ENCODE measurements at regions not wholly inside any gene's neighbourhood (a gene's known extent, or its start where the extent isn't known, plus 50 kb on each side); places are given as distances from the start of the nearest gene placed in this dataset.

DNA sequence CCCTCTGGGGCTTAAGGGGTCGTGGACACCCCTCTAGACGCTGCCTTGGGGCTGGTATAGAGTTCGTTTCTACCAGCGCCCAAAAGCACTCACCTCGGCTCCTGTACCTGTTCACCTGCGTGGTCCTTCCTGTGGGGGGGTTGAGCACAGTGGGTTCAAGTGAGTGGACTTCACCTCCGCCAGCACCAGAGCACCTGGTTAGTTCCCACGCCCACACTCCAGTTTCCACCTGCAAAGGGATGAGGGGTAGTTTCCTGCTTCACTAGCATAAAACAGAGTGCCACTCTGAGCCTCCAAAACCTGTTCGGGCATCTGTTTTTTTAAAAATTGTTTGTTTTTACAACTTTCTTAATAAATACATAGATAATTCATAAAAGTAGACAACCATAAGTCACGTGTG is 64.5 kb upstream of the SIPA1L2 start:
- no peak overlapping the region for H3K9ac ChIP-seq
- WGBS, 2 experiments (ENCODE audit: low coverage in 1 of 2, low lambda C conversion rate in 2 of 2, missing lambda C conversion rate in 2 of 2): 76 to 77% methylated on average over 10 of the region's 10 CpGs
- H3K9me3 ChIP-seq (ENCODE audit: low read depth): no peaks in the 10 kb centered on the region
- H2AFZ ChIP-seq: no peak overlapping the region
- peaks cover 5% of the 10 kb centered on the region; the same call in 1 of the 2 replicates for H3K27me3 ChIP-seq (replicated peaks; ENCODE audit: insufficient read depth)
- H3K79me2 ChIP-seq (ENCODE audit: insufficient read depth): no peaks in the 10 kb centered on the region
- in situ Hi-C loops (cut with MboI): no loop called here
- H3K36me3 ChIP-seq (ENCODE audit: low read depth): no peaks in the 10 kb centered on the region
- H3K4me3 ChIP-seq: no peak overlapping the region
- no peak overlapping the region for H3K27ac ChIP-seq
- H3K4me2 ChIP-seq (ENCODE audit: unreplicated experiment): no peak overlapping the region
- TF ChIP-seq EZH2 (IDR thresholded peaks at IDR 0.05; ENCODE audit: insufficient read depth, poor library complexity, severe bottlenecking) (no peak), EZH2phosphoT487 (IDR thresholded peaks at IDR 0.05; ENCODE audit: insufficient read depth, low read depth) (no peak)
- H3F3A ChIP-seq (ENCODE audit: insufficient read depth): no peaks in the 10 kb centered on the region
- H3K9me2 ChIP-seq (ENCODE audit: insufficient read depth): no peaks in the 10 kb centered on the region
- H4K20me1 ChIP-seq (ENCODE audit: insufficient read depth): no peaks in the 10 kb centered on the region
- H3K4me1 ChIP-seq (ENCODE audit: insufficient read depth): no peaks in the 10 kb centered on the region; the same call in 1 of the 2 replicates
- DNase-seq: no peak

DNA sequence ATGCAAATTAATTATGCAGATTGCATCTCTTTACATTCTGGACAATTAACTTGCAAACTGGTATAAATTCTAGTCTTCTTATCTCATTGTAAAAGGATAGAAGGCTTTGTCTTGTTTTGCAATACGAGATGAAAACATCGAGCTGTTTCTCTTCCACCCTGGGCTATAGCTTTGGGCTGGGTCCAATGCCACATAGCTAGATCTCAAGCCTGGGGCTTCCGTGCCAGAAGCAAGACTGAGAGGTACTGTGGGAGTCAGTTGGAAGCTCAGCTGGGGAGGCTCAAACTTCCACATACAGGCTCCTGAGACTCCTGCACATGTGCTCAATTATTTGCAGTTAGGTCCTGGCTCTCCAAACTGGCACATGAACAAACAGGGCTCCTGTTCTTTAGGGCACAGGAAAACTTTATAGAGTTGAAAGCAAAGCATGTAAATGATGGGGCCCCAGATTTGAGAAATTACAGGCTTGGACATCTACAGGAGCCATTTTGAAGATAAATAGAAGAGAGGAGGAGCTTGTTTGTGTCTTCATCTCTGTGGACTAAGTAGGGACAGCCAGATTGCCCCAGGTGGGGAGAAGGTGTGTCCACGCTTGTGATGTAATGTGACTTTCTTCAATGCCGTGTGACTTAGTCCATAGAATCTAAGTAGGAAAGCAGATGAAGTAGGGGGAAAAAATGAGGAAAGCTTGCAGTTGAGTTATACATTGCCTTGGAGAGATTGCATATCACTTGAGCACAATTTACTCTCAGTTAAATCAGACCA is 65.9 kb upstream of the SIPA1L2 start:
- Histone ChIP-seq H3K27me3 (replicated peaks; ENCODE audit: insufficient read depth) (peaks cover 5% of the 10 kb centered on the region; the same call in 1 of the 2 replicates), H3K4me3 (no peak overlapping the region), H3K79me2 (ENCODE audit: insufficient read depth) (no peaks in the 10 kb centered on the region), H4K20me1 (ENCODE audit: insufficient read depth) (no peaks in the 10 kb centered on the region), H3K27ac (no peak overlapping the region), H2AFZ (no peak overlapping the region), H3K9me3 (ENCODE audit: low read depth) (no peaks in the 10 kb centered on the region), H3K36me3 (ENCODE audit: low read depth) (no peaks in the 10 kb centered on the region), H3K9me2 (ENCODE audit: insufficient read depth) (no peaks in the 10 kb centered on the region), H3K4me2 (ENCODE audit: unreplicated experiment) (no peak overlapping the region), H3K9ac (no peak overlapping the region), H3F3A (ENCODE audit: insufficient read depth) (no peaks in the 10 kb centered on the region), H3K4me1 (ENCODE audit: insufficient read depth) (no peaks in the 10 kb centered on the region)
- no peak for DNase-seq
- 76 to 84% methylated on average over 5 of the region's 5 CpGs for WGBS, 2 experiments (ENCODE audit: low coverage in 1 of 2, low lambda C conversion rate in 2 of 2, missing lambda C conversion rate in 2 of 2)
- TF ChIP-seq EZH2phosphoT487 (IDR thresholded peaks at IDR 0.05; ENCODE audit: insufficient read depth, low read depth) (no peak), EZH2 (IDR thresholded peaks at IDR 0.05; ENCODE audit: insufficient read depth, poor library complexity, severe bottlenecking) (no peak)
- in situ Hi-C loops (cut with MboI): no loop called here

DNA sequence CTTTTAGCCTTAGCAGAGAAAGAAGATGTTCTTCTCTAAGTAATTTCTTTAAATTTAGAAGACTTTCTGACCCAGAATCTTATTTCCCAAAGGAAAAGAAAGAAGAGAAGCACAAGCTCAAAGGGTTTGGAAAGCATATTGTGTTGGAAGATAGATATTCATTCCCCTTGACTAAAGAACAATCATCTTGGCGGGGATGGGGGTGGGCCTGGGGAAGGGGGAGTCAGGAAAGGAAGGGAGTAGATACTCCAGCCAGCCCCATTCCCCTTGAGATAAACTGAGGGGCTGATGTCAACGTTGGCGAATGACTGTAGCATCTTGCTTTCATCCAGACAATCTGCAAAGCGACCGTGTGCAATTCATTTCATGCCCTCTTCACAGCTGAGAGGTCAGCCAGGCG is 66.5 kb upstream of the SIPA1L2 start:
- Histone ChIP-seq H3K36me3 (ENCODE audit: low read depth) (no peaks in the 10 kb centered on the region), H3K4me3 (no peak overlapping the region), H3K9me2 (ENCODE audit: insufficient read depth) (no peaks in the 10 kb centered on the region), H2AFZ (no peak overlapping the region), H3F3A (ENCODE audit: insufficient read depth) (no peaks in the 10 kb centered on the region), H4K20me1 (ENCODE audit: insufficient read depth) (no peaks in the 10 kb centered on the region), H3K4me1 (ENCODE audit: insufficient read depth) (no peaks in the 10 kb centered on the region), H3K4me2 (ENCODE audit: unreplicated experiment) (no peak overlapping the region), H3K27ac (no peak overlapping the region), H3K27me3 (replicated peaks; ENCODE audit: insufficient read depth) (peaks cover 5% of the 10 kb centered on the region; the same call in 1 of the 2 replicates), H3K79me2 (ENCODE audit: insufficient read depth) (no peaks in the 10 kb centered on the region), H3K9ac (no peak overlapping the region), H3K9me3 (ENCODE audit: low read depth) (no peaks in the 10 kb centered on the region)
- in situ Hi-C loops (cut with MboI): no loop called here
- DNase-seq: no peak
- WGBS, 2 experiments (ENCODE audit: low coverage in 1 of 2, low lambda C conversion rate in 2 of 2, missing lambda C conversion rate in 2 of 2): 80 to 81% methylated on average over 6 of the region's 6 CpGs
- TF ChIP-seq EZH2phosphoT487 (IDR thresholded peaks at IDR 0.05; ENCODE audit: insufficient read depth, low read depth) (no peak), EZH2 (IDR thresholded peaks at IDR 0.05; ENCODE audit: insufficient read depth, poor library complexity, severe bottlenecking) (no peak)

DNA sequence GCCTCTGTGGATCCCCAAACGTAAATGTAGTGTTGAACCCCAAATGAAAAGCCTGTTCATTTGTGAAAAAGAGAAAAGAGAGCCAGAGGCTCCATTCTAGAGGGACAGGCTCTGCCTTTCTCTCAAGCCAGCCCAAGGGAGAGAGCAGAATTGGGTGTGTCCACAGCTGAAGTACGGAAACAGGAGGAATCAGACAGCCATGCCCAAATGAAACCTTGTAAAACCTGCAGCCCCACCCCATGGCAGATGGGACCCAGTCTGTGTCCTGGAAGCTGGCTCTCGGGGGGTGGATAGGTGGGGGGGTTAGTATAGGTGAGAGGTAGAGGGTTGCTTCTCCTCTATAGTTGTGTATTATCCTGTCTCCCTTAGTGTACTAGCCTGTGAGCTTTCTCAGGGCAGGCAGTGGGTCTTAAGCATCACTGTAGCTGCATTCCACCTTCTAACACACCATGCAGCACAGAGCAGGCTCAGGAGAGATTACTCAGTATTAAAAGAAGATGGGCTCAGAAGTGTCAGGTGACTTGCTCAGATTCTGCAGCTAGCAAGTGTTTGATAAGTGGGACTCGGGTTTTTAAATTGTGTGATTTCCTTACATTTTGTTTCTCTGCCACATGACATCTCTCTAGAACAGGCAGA is 67.4 kb upstream of the SIPA1L2 start:
- in situ Hi-C loops (cut with MboI): no loop called here
- H3K9me2 ChIP-seq (ENCODE audit: insufficient read depth): no peaks in the 10 kb centered on the region
- H3K4me1 ChIP-seq (ENCODE audit: insufficient read depth): no peaks in the 10 kb centered on the region
- no peak for DNase-seq
- no peak overlapping the region for H3K9ac ChIP-seq
- peaks cover 5% of the 10 kb centered on the region; the same call in 1 of the 2 replicates for H3K27me3 ChIP-seq (replicated peaks; ENCODE audit: insufficient read depth)
- no peak overlapping the region for H3K4me2 ChIP-seq (ENCODE audit: unreplicated experiment)
- TF ChIP-seq EZH2 (IDR thresholded peaks at IDR 0.05; ENCODE audit: insufficient read depth, poor library complexity, severe bottlenecking) (no peak), EZH2phosphoT487 (IDR thresholded peaks at IDR 0.05; ENCODE audit: insufficient read depth, low read depth) (no peak)
- no peaks in the 10 kb centered on the region for H3K36me3 ChIP-seq (ENCODE audit: low read depth)
- H4K20me1 ChIP-seq (ENCODE audit: insufficient read depth): no peaks in the 10 kb centered on the region
- no peaks in the 10 kb centered on the region for H3K79me2 ChIP-seq (ENCODE audit: insufficient read depth)
- H3K4me3 ChIP-seq: no peak overlapping the region
- H3K9me3 ChIP-seq (ENCODE audit: low read depth): no peaks in the 10 kb centered on the region
- no peak overlapping the region for H2AFZ ChIP-seq
- no peak overlapping the region for H3K27ac ChIP-seq
- WGBS, 2 experiments (ENCODE audit: low coverage in 1 of 2, low lambda C conversion rate in 2 of 2, missing lambda C conversion rate in 2 of 2): 86 to 88% methylated on average over 4 of the region's 4 CpGs
- no peaks in the 10 kb centered on the region for H3F3A ChIP-seq (ENCODE audit: insufficient read depth)
